NCI-H1417 treated with DMSO at 0.1 percent for 48 hours (cell line): ENCODE measurements at regions not wholly inside any gene's neighbourhood (a gene's known extent, or its start where the extent isn't known, plus 50 kb on each side); places are given as distances from the start of the nearest gene placed in this dataset.

Experiments
- DNase-seq: peaks from one replicate; lab custom pipeline; 2025; lab: John Stamatoyannopoulos, UW

DNA sequence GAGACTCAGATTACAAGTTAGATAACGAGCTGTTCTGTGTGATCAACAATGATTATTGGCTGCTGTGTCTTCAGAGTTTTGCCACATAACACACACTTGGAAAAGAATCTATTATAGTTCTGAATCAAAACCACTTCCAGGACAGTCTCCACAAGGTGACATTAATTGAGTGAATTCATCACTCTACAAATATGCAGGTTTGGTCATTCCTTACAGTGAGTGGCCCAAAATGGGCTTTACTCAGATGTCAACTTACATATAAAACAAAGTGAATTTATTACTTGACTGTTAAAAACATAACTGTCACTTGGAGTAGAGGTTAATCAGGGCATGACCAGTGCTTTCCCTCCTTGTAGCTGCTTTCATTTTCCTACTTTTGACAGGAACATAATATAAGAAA is 984.3 kb downstream of the REEP3 start:
- no peak for DNase-seq

DNA sequence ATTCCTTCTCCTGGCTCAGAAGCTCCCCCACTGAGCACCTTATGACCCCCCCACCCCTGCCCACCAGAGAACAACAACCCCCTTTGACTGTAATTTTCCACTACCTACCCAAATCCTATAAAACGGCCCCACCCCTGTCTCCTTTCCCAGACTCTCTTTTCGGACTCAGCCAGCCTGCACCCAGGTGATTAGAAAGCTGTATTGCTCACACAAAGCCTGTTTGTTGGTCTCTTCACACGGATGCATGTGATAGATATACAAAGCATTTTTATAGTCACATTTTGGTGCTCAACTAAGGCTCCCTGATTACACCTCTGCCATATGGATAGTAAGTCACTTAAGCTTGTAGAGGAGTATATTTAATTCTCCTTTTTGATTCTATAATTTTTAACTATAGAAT is 985.8 kb downstream of the REEP3 start:
- no peak for DNase-seq

DNA sequence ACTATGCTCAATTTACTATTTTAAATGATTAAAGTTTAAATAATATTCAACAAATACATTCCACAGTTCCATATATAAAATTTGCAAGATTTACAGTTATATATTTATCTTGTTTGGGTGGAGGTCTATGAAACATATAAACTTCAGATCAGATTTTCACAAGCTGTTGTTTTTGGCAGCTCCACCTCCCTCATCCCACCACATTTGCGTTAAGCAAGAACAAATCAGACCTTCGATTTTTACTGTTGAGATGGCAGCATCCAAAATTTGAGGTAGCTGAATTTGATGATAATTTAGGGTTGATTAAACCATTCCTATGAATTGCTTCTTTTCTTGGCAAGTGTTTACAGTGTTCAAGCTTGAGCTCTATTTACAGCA is 986.4 kb downstream of the REEP3 start:
- DNase-seq = no peak

DNA sequence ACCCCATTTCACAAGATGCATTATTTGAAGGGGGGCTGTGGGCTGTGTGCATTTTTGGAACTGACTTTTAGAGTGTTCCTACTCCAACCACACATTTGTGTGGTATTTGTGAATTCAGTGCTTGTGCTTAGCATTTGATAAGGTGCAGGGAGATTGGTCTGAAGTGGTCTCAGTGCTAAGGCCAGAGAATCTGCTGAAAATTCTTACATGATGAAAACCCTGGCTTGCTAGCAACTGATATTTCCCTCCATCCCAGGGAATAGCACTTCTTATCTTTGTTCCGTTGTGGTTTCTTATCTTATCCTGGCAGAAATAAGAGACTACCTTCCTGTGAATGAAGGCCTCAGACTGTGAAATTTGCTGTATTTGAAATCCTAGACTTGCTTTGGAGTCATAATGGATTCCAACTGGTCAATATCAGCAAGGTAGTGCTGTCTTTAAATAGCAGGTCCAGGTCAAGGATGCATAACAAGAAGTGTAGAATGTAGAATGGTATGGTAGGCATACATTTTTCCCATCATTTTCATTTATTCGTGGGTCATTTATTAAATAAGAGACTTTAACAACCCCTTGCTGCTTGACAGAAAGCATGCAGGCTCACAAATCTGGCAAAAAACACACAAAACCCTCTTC is 986.9 kb downstream of the REEP3 start:
- no peak for DNase-seq

DNA sequence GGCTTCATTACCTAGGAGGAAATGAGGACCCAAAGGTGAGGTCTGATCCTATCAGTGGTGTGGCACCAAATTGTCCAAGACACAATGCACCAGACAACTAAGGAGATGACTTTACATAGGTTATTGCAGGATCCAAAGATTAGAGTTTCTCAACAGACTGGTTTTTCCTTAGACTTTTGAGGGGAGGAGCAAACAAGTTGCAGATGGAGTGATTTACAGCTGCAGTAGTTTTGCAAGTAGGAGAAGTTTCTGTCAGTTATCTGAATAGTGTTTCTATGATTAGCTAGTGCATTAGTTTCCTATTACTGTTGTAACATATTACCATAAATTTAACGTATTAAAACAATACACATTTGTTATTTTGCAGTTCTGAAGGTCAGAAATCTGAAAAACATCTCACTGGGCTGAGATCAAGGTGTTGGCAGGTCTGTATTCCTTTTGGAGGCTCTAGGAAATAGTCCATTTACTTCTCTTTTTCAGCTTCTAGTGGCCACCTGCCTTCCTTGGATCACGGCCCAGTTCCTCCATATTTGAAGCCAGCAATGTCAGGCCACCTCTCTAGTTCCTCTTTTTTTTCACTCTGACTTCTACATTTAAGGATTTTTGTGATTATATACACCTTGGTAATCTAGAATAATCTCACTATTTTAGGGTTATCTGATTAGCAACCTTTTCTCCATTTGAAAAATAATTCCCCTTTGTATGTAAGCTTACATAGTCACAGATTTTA is 994.9 kb downstream of the REEP3 start:
- DNase-seq = no peak

DNA sequence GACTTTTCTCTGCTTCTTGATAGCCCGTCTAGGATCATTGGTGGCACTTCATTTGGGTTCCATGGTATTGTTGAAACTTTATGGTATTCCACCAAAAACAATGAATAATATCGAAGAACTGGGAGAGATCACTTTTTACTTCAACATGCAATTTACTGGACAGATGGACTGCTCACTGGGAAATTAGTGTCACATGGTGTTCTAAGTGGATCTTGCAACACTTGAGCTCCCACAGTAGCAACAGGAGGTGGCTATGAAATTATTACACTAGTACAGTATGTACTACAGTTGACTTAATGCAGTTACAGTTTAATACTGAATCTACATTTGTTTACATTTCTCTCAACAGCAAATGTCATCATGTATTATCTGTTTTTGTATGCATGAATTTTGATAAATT is 997.3 kb downstream of the REEP3 start:
- no peak for DNase-seq

DNA sequence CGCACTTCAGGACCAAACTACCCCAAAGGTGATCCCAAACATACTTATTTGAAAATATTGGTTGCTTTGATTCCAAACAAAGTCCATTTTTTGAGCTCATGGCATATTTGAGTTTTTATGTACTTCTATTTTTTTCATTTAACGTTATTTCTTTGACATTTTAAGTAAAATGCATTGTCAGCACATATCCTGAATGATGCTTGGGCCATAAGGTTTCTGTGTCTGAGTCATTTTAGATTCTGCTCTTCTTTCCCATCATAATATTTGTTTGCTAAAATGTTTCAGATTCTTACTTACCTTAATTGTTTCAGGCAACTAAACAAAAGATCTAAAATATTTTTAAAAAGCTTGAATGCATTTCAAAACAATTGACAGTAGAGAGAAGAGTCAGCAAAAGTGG is 998.2 kb downstream of the REEP3 start:
- DNase-seq = no peak

DNA sequence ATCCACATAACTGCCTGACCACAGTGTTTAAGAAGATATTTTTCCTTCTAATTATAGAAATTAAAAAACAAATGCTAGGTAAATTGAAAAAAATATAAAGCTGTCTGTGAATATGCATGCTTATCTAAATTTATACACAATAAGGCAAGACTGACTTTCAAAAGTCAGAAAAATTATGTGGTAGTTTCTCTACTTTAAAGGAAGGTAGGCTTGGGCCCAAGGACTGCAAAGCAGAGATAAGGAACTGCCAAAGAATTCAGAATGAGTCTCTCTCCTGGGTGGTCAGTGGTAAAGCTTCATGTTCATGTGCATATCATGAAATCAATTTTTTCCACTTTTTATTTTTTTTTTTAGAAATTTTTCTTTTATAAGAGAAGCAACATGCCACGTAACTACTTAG is 998.6 kb downstream of the REEP3 start:
- no peak for DNase-seq

DNA sequence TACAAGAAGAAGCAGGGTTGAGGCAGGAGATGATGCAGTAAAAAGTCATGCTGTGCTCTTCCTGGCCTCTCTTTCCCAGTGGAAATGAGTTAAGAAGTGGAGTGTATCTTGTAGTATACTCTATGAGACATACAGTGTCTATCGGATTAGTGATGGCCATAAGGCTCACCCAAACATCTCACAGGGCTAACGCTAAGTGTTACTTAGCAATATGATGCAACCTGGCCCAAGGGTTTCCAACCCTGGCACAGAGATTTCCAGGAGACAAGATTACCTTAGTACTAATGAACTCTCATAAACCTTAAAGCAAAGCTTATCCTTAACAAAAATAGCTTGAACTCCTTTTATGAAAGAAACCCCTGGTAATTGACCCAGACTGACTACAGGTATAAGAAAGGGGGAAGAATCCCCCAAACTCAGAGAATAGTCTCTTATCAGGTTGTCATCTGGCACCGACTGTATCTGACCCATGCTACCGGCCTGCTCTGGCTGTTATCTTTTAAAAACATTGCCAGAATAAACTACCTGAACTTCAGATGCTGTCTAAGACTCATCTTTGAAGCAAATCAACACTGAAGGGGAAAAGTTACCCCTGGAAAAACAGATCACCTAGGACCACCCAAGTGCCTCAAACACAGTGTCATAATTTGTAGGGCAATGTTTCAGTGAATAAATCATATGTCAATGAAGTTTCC is 1002.0 kb downstream of the REEP3 start:
- DNase-seq = no peak

DNA sequence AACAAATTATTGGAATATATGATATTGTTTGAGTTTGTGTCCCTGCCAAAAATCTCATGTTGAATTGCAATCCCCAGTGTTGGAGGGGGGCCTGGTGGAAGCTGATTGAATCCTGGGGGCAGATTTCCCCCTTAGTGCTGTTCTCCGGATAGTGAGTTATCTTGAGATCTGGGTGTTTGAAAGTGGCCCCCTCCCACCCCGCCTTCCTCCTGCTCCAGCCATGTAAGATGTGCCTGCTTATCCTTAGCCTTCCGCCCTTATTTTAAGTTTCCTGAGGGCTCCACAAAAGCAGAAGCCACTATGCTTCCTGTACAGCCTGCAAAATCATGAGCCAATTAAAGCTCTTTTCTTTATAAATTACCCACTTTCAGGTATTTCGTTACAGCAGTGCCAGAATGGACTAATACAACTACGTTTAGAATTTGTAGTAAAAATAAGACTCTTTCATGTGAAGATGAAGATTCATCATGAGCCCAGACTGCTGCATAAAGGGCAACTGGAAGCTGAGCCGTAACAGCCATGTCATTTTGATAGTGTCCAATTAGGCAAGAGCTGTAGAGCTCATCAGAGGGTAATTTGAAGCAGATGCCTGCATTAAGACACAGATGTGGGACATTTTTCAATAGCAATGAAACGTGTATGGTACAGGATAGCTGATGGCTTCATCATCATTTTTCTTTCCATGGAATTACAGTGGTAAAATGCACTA is 1007.2 kb downstream of the REEP3 start:
- DNase-seq = no peak

DNA sequence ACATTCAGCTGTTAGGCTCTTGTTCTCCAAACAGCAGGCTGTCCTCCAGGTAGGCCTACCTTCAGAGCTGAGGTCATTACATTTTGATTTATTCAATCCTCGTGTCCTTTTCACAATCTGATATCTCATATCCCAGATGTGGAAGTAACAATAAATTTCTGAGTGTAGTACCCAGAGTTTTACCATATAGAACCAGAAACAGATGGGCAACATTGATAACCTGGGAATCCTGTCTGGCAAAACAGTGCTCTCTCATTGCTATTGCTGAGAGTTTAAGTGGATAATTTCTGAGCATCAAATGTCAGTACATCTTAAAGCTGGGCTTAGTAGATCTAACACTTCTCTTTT is 1007.8 kb downstream of the REEP3 start:
- DNase-seq = no peak

DNA sequence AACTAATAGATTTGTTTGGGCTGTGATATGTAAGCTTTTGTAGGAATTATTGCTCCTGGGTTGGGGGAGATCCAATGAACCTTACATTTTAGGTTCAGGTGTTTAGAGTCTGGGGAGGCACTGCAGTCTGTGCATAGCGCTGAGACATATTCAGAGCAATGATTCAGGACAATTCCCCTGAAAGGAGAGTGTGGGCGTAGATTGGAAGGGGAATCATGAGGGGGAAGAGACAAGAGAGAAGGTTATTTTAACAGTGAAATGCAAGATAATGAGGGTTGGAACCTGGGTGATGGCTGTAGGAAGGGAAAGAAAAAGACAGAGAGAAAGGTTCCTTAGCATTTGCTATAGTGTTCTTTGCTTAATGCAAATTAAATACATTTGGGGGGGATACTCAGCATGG is 1013.4 kb downstream of the REEP3 start:
- no peak for DNase-seq

DNA sequence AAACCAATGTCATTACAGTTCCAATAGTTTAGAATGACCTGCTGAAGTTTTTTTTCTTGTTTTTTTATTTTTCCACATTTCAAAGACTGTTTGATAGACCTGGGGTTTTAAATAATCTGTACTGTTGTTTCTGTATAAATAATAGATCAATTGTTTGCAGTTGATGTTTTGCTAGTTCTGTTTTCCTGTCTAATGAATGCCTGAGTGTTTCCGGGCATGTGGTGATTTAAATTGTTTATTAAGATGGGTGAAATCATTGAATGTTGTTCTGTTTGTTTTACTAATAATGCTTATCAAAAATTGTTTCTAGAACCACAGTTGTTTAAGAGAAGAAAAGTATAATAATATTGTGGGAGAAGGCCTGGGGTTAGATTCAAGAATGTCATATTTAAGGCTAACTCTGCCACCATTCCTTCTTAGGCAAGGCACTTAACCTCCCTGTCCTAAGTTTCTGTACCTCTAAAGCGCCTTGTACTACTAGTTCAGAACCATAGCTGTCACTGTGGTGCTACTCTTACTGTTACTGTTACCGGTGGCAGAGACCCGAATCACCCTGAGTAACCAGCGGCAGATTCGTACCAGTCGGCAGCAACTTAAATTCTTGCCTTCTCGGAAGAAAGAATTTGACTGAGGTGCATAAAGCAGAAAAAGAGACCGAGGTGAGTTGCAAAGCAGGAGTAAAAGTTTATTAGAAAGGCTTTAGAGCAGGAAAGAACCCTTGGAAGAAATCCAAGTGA is 1014.1 kb downstream of the REEP3 start:
- DNase-seq = no peak

DNA sequence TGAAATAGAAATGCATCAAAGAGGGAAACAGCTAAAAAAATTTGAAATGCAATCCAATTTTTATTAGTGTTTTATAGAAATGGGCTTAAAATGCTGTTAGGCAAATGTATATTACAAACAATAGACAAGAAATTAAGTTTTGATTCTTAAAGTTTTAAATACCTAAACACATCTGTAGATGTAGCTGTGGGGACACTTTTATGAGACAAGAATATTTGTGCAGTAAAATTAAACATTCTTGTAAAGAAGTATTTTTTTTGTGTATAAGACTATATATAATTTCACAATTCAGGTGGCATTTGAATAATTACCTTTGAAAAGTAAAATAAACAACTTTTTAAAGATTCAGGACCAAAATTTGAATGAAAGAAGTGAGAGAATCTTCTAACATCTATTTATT is 1015.9 kb downstream of the REEP3 start:
- DNase-seq = no peak

DNA sequence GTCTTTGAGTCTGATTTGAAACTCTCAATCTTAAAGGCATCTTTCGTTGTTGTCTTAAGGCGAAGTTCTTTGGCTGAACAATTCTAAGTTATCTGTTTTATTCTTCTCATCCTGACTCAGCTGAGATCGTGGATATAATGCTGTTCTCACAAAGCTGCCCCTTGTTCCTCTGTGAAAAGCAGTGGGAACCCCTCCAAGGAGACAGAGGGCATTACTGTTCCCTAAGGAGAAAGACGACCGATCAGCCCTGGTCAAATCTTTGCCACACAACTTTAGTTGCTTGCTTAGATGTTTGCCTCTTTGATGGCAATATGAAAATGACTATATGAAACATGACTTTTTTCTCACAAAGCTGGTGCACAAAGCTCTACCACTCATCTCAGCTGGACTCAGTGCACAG is 1016.7 kb downstream of the REEP3 start:
- DNase-seq = no peak

DNA sequence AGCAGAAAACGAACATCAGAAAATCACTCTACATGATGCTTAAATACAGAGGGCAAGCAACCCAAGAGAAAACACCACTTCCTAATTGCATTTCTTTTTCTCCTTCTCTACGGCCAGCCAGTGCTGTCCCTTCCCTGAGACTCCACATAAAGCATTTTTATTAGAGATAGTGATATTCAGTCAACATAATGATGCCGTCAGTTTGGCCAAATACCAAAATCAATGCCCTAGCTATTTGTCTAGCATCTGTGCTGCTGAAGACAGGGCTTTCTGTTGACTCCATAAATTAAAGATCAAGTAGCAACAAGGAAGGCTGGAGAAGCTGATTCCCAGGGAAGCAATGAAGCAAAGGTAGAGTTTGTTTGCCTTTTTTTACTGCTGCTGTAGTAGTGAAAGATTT is 1024.9 kb downstream of the REEP3 start:
- DNase-seq = no peak

DNA sequence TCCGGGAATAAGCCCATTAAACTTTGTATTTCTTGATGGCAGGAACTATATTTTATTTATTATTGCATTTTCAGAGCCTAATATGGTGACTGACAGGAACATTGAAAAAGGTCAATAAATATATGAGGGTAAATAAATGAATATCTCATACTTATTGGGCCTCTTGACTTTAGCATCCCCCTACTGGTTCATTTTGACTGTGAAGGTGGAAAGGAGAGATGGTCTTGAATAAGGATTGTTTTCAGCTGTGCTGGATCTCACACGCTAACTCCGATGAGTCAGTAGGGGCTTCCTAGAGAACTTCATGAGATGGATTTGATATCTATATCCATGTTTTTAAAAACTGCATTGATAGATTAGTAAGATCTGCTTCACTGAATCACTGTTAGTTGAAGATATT is 1026.0 kb downstream of the REEP3 start:
- DNase-seq = no peak

DNA sequence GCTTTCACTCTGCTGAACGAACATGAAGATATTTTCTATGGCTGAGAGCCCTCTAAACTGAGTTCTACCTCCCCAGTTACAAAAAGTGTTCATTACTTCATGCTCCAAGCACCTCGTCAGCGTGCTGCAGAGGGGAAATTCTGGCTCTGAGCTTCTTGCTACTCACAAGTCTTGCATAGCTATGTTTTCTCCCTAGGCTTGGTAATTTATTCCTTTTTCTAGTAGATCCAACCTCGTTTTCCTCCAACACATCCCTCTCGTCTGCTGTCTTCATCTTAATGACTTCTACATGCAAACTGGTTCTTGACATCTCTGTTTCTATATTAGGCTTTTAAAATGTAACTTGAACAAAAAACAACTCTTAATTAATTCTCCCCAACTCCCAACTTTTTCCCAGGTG is 1034.5 kb downstream of the REEP3 start:
- no peak for DNase-seq

DNA sequence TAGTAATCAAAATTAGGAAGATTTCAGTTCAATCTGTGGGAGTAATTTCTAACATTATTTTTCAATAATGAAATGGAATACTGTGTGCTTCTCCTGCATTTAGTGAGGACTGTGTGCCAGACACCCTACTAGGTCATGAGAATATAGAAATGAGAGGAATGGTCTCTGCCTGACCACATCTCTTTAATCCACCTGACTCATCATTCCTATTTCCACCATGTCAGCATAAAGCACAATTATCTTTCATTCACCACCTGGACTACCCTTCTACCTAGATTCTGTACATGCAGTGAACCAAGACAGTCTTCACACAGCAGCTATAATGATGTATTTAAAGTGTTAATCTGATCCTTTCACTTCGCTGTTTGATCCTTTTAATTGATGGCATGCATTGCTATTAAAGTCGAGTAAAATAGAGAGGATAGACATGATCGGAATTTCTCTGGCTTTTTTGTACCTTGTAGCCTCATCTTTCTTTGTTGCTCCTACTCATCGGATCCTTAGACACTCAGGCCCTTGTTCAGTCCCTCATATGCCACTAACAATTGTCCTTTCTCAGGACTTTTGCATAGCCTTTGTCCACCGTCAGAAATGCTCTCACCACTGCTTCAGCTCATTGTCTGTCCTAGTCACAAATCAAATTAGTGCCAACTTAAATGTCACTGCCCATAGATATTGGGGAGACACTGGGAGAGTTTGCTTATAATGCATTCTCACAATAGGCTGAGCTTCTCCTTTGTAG is 1037.1 kb downstream of the REEP3 start:
- DNase-seq = no peak

DNA sequence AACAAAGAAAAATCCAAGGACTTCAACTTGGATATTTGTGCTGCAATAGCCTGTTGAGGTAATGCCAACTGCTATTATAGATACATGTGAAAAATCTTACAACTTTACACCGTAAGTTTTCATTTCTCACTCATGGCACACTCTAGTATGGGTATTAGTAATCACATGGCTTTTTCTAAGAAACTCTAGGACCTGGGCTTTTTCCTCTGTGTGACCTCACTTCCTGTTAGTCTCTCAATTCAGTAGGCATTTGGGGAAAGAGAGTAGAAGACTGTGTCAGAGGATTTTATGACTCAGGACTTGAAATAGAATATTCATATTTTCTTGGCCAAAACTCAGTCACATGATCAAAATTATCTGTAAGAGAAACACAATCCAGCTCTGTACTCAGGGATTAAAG is 1049.9 kb downstream of the REEP3 start:
- no peak for DNase-seq

DNA sequence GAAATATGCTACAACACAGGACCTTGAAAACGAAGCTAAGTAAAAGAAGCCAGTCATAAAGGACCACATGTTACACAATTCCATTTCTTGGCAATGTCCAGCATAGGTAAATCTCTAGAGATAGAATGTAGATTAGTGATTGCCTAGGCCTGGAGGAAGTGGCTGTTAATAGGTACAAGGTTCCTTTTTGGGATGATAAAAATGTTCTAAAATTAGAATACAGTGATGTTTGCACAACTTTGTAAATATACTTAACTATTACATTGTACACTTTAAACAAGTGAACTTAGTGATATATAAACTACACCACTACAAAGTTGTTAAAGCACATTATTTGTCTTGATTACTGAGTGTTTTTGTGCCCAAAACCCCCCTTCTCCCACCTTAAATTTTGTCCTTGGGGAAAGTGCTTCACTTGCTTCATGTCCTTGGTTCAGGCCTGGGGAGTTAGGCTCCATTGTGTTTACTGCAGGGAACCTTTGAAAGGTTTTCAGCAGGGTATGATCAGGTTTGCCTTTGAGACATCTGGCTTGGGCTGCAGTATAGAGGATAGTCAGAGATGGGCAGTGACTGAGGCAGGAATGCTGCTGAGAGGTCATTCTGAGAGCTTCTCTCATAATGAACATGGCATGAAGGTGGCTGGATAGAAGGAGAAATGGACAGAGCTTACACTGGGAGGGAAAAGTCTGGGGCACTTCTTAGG is 1052.6 kb downstream of the REEP3 start:
- DNase-seq = no peak
